ENCODE measurements at regions not wholly inside any gene's neighbourhood (a gene's known extent, or its start where the extent isn't known, plus 50 kb on each side); places are given as distances from the start of the nearest gene placed in this dataset.

DNA sequence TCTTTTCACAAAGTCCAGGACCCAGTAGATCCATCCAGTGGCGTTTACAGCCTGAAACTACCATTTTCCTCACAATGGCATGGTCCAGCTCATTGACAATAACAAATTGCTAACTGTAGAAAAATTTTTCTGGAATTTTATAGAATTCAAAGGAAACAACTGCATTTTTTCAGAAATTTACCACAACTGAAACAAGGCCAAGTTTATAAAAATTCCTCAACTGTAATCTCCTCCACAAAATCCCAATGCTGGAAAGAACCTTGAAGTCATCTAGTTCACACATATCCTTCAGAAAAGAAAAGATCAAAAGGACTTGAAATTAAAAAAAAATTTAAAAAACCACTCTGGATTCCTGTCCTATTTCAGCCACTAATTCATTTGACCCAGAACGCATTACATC lies 226.0 kb upstream of the CTAGE1 start:
- Histone ChIP-seq H3K27ac (ENCODE audit: low read depth in 1 of 2, low read length in 2 of 2) (no peak overlapping the region), H3K4me2 (replicated peaks; ENCODE audit: extremely low read depth, low read length, poor library complexity, severe bottlenecking) (no peak overlapping the region), H3K79me2 (ENCODE audit: insufficient read depth, low read length) (no peaks in the 10 kb centered on the region), H3K36me3 (replicated peaks in 1 of 2; ENCODE audit: control insufficient read depth in 1 of 2, insufficient read depth in 2 of 2, low read length in 2 of 2) (no peaks in the 10 kb centered on the region), H4K20me1 (ENCODE audit: insufficient read depth, low read length) (no peaks in the 10 kb centered on the region), H3K9ac (ENCODE audit: insufficient read depth, low read length, poor library complexity, severe bottlenecking) (no peak overlapping the region), H3K4me1 (ENCODE audit: control insufficient read depth in 1 of 2, insufficient read depth in 2 of 2, low read length in 2 of 2) (no peaks in the 10 kb centered on the region), H2AFZ (ENCODE audit: insufficient read depth, low read depth, low read length, poor library complexity, severe bottlenecking) (no peak overlapping the region), H3K4me3 (replicated peaks in 1 of 3; ENCODE audit: low read depth in 2 of 3, low read length in 3 of 3) (no peak overlapping the region), H3K9me3 (replicated peaks in 1 of 2; ENCODE audit: control insufficient read depth in 1 of 2, insufficient read depth in 1 of 2, low read length in 2 of 2) (peaks cover 0 to 10% of the 10 kb centered on the region in 2 donors), H3K27me3 (ENCODE audit: control insufficient read depth in 2 of 2, insufficient read depth in 2 of 2, low read length in 2 of 2) (no peaks in the 10 kb centered on the region)
- H3K4me1 Mint-ChIP-seq, result no peaks in the 10 kb centered on the region
- peaks cover 0 to 12% (median 4%) of the 10 kb centered on the region in 7 donors for H3K9me3 Mint-ChIP-seq
- TF ChIP-seq, protein P1, sequence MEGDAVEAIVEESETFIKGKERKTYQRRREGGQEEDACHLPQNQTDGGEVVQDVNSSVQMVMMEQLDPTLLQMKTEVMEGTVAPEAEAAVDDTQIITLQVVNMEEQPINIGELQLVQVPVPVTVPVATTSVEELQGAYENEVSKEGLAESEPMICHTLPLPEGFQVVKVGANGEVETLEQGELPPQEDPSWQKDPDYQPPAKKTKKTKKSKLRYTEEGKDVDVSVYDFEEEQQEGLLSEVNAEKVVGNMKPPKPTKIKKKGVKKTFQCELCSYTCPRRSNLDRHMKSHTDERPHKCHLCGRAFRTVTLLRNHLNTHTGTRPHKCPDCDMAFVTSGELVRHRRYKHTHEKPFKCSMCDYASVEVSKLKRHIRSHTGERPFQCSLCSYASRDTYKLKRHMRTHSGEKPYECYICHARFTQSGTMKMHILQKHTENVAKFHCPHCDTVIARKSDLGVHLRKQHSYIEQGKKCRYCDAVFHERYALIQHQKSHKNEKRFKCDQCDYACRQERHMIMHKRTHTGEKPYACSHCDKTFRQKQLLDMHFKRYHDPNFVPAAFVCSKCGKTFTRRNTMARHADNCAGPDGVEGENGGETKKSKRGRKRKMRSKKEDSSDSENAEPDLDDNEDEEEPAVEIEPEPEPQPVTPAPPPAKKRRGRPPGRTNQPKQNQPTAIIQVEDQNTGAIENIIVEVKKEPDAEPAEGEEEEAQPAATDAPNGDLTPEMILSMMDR (IDR thresholded peaks at IDR 0.05), result no peak
- DNase-seq, result no peak
- WGBS (ENCODE audit: insufficient coverage), result no CpG with 5 or more reads among the region's 2 CpGs
- H3K27ac Mint-ChIP-seq, result no peak overlapping the region
- intact Hi-C loops (cut with micrococcal nuclease), result no loop called here
- no peak overlapping the region for H3K4me3 Mint-ChIP-seq
- peaks cover 0 to 2% (median 1%) of the 10 kb centered on the region in 3 donors for H3K27me3 Mint-ChIP-seq (ENCODE audit: low read depth in 3 of 3)
- H3K36me3 Mint-ChIP-seq, result no peaks in the 10 kb centered on the region

DNA sequence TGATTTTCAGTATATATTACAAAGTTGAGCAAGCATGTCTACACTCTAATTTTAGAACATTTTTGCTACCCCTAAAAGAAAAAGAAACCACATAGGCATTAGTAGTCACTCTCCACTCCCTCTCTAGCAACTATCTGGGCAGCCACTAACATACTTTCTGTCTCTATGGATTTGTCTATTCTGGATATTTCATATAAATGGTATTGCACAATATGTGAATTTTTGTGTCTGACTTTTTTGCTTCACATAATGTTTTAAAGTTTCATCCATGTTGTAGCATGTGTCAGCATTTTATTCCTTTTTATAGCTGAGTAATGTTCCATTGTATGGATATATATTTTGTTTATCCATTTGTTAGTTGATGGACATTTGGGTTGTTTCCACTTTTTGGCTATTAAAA lies 232.5 kb upstream of the CTAGE1 start:
- Histone ChIP-seq H3K4me2 (replicated peaks; ENCODE audit: extremely low read depth, low read length, poor library complexity, severe bottlenecking) (no peak overlapping the region), H3K9me3 (replicated peaks in 1 of 2; ENCODE audit: control insufficient read depth in 1 of 2, insufficient read depth in 1 of 2, low read length in 2 of 2) (peaks cover 2 to 4% of the 10 kb centered on the region in 2 donors), H3K27me3 (ENCODE audit: control insufficient read depth in 2 of 2, insufficient read depth in 2 of 2, low read length in 2 of 2) (no peaks in the 10 kb centered on the region), H3K27ac (ENCODE audit: low read depth in 1 of 2, low read length in 2 of 2) (no peak overlapping the region), H3K9ac (ENCODE audit: insufficient read depth, low read length, poor library complexity, severe bottlenecking) (no peak overlapping the region), H4K20me1 (ENCODE audit: insufficient read depth, low read length) (no peaks in the 10 kb centered on the region), H3K4me3 (replicated peaks in 1 of 3; ENCODE audit: low read depth in 2 of 3, low read length in 3 of 3) (no peak overlapping the region), H3K36me3 (replicated peaks in 1 of 2; ENCODE audit: control insufficient read depth in 1 of 2, insufficient read depth in 2 of 2, low read length in 2 of 2) (no peaks in the 10 kb centered on the region), H2AFZ (ENCODE audit: insufficient read depth, low read depth, low read length, poor library complexity, severe bottlenecking) (no peak overlapping the region), H3K79me2 (ENCODE audit: insufficient read depth, low read length) (no peaks in the 10 kb centered on the region), H3K4me1 (ENCODE audit: control insufficient read depth in 1 of 2, insufficient read depth in 2 of 2, low read length in 2 of 2) (no peaks in the 10 kb centered on the region)
- Mint-ChIP-seq H3K27me3 (ENCODE audit: low read depth in 3 of 3) (no peaks in the 10 kb centered on the region), H3K36me3 (no peaks in the 10 kb centered on the region), H3K4me1 (no peaks in the 10 kb centered on the region), H3K4me3 (no peak overlapping the region), H3K9me3 (peaks cover 5 to 15% (median 6%) of the 10 kb centered on the region in 7 donors), H3K27ac (no peak overlapping the region)
- TF ChIP-seq, protein P1 (IDR thresholded peaks at IDR 0.05), result no peak
- intact Hi-C loops (cut with micrococcal nuclease), result no loop called here
- DNase-seq, result no peak

Measured in CD14-positive monocyte (primary cell).